Mammary epithelial cell (primary cell): ENCODE measurements at regions not wholly inside any gene's neighbourhood (a gene's known extent, or its start where the extent isn't known, plus 50 kb on each side); places are given as distances from the start of the nearest gene placed in this dataset.

Experiments used
- EZH2 ChIP-seq: IDR thresholded peaks from 2 replicates; pipeline ENCODE4 v1.6.1; 2012; ENCODE audit warnings: low read length, inconsistent platforms, borderline replicate concordance
- TF ChIP-seq, protein P1 (sequence below), 2 donors: IDR thresholded peaks in 1 of 2; conservative IDR thresholded peaks in 1 of 2; 2 replicates each; pipeline ENCODE4 v1.5.1; 2011 to 2012; ENCODE audit warnings: inconsistent platforms in 2 of 2, low read length in 2 of 2, mild to moderate bottlenecking in 2 of 2, control low read depth in 1 of 2, low read depth in 1 of 2; ENCODE audit not compliant: insufficient read depth in 1 of 2; ENCODE audit errors: extremely low read depth in 1 of 2

DNA sequence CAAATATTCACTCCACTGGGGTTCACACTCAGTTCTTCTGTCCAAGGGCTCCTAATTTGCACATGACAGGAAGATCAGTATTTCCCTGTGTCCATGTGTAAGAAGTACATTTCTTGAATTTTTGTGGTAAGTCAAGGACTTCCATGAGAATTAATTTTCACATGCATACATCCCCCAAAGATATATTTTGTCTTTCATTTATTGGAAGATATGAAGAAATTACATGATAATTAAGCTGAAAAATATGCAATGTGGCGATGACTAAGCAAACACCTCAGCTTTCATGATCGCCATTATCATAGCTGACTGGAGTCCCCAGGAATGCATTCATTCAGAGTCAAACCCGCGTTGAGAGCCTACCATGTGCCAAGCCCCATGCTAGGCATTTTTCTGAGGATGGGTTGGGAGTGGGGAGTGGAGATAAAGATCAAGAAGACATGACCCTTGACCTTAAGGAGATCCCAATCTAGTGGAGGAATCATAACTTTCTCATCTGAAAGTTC, 104.6 kb upstream of the F3 start:
- TF ChIP-seq, protein P1, sequence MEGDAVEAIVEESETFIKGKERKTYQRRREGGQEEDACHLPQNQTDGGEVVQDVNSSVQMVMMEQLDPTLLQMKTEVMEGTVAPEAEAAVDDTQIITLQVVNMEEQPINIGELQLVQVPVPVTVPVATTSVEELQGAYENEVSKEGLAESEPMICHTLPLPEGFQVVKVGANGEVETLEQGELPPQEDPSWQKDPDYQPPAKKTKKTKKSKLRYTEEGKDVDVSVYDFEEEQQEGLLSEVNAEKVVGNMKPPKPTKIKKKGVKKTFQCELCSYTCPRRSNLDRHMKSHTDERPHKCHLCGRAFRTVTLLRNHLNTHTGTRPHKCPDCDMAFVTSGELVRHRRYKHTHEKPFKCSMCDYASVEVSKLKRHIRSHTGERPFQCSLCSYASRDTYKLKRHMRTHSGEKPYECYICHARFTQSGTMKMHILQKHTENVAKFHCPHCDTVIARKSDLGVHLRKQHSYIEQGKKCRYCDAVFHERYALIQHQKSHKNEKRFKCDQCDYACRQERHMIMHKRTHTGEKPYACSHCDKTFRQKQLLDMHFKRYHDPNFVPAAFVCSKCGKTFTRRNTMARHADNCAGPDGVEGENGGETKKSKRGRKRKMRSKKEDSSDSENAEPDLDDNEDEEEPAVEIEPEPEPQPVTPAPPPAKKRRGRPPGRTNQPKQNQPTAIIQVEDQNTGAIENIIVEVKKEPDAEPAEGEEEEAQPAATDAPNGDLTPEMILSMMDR (conservative IDR thresholded peaks at IDR 0.05 in 1 of 2, IDR thresholded peaks at IDR 0.05 in 1 of 2; ENCODE audit: extremely low read depth in 1 of 2, insufficient read depth in 1 of 2, low read depth in 1 of 2, low read length in 2 of 2), result no peak
- TF ChIP-seq EZH2, result no peak
